Natural killer cell treated with Interleukin-12 subunit alpha and Interleukin-12 subunit beta and Interleukin-15 and Interleukin-18, amount 100 ng/mL, for 72 hours (primary cell): ENCODE measurements at regions not wholly inside any gene's neighbourhood (a gene's known extent, or its start where the extent isn't known, plus 50 kb on each side); places are given as distances from the start of the nearest gene placed in this dataset.

Experiments
- ATAC-seq, 2 donors: fragments of 150-1000 bp; cut with Tn5 transposase in 1 of 2; sonication (Bioruptor Pico), chemical (Tn5 transposase) in 1 of 2; 2 replicates each; pipeline ENCODE4 v1.10.0; 2021
- DNase-seq: peaks from one replicate; pipeline ENCODE4 v3.0.0; 2022; ENCODE audit warnings: low spot score
- H3K27ac Mint-ChIP-seq, 2 donors: 1 replicate in 1 of 2; 2 replicates in 1 of 2; pipeline ENCODE4 v1.8.0; 2022; ENCODE audit warnings: mixed read lengths in 2 of 2, mild to moderate bottlenecking in 1 of 2, moderate library complexity in 1 of 2
- H3K27me3 Mint-ChIP-seq, 2 donors: 1 replicate in 1 of 2; 2 replicates in 1 of 2; pipeline ENCODE4 v1.8.0; 2022; ENCODE audit warnings: mixed read lengths in 2 of 2
- H3K36me3 Mint-ChIP-seq: one replicate; pipeline ENCODE4 v1.8.0; 2022; ENCODE audit warnings: mixed read lengths
- H3K4me1 Mint-ChIP-seq, 2 donors: 1 replicate in 1 of 2; 2 replicates in 1 of 2; pipeline ENCODE4 v1.8.0; 2022; ENCODE audit warnings: low read depth in 2 of 2, mixed read lengths in 2 of 2, mild to moderate bottlenecking in 1 of 2
- H3K4me3 Mint-ChIP-seq: one replicate; pipeline ENCODE4 v1.8.0; 2022; ENCODE audit warnings: mixed read lengths
- H3K9me3 Mint-ChIP-seq: 2 replicates; pipeline ENCODE4 v1.8.0; 2022; ENCODE audit warnings: mixed read lengths

GRCh38 chr18:67301592-67301991 is 214.9 kb downstream of the DSEL start:
- ATAC-seq (no peak), DNase-seq (no peak)
- H3K27me3 Mint-ChIP-seq: no peaks in the 10 kb centered on the region
- H3K4me1 Mint-ChIP-seq: no peaks in the 10 kb centered on the region
- peak overlapping the region; percentile 21 for H3K4me3 Mint-ChIP-seq
- H3K9me3 Mint-ChIP-seq: peaks cover 3% of the 10 kb centered on the region
- H3K27ac Mint-ChIP-seq: no peak overlapping the region
- peaks cover 7% of the 10 kb centered on the region for H3K36me3 Mint-ChIP-seq

- ATAC-seq (no peak), DNase-seq (no peak)
- no peak overlapping the region for H3K27ac Mint-ChIP-seq
- H3K4me1 Mint-ChIP-seq: no peaks in the 10 kb centered on the region
- peaks cover 3% of the 10 kb centered on the region for H3K9me3 Mint-ChIP-seq
- H3K27me3 Mint-ChIP-seq: no peaks in the 10 kb centered on the region
- no peak overlapping the region for H3K4me3 Mint-ChIP-seq
- H3K36me3 Mint-ChIP-seq: peaks cover 7% of the 10 kb centered on the region
These were observed 216.0 kb downstream of the DSEL start for GRCh38 chr18:67300498-67300897.

GRCh38 chr18:67292814-67293213 is 223.7 kb downstream of the DSEL start:
- H3K4me1 Mint-ChIP-seq: no peaks in the 10 kb centered on the region
- H3K4me3 Mint-ChIP-seq: no peak overlapping the region
- no peaks in the 10 kb centered on the region for H3K27me3 Mint-ChIP-seq
- H3K27ac Mint-ChIP-seq: no peak overlapping the region
- ATAC-seq: no peak
- H3K9me3 Mint-ChIP-seq: peaks cover 9% of the 10 kb centered on the region
- no peak for DNase-seq
- no peaks in the 10 kb centered on the region for H3K36me3 Mint-ChIP-seq

- no peak for ATAC-seq
- Mint-ChIP-seq H3K27me3 (no peaks in the 10 kb centered on the region), H3K4me3 (no peak overlapping the region), H3K4me1 (no peaks in the 10 kb centered on the region), H3K9me3 (peaks cover 9% of the 10 kb centered on the region), H3K27ac (no peak overlapping the region), H3K36me3 (no peaks in the 10 kb centered on the region)
- DNase-seq: no peak
These were observed 226.1 kb downstream of the DSEL start for GRCh38 chr18:67290421-67290820.

GRCh38 chr18:67285583-67285982 is 230.9 kb downstream of the DSEL start:
- H3K36me3 Mint-ChIP-seq: no peaks in the 10 kb centered on the region
- H3K4me3 Mint-ChIP-seq: no peak overlapping the region
- no peak for ATAC-seq
- no peaks in the 10 kb centered on the region for H3K27me3 Mint-ChIP-seq
- no peak for DNase-seq
- peaks cover 3% of the 10 kb centered on the region for H3K9me3 Mint-ChIP-seq
- no peaks in the 10 kb centered on the region for H3K4me1 Mint-ChIP-seq
- no peak overlapping the region for H3K27ac Mint-ChIP-seq

- no peak overlapping the region for H3K4me3 Mint-ChIP-seq
- no peak for DNase-seq
- ATAC-seq: no peak
- H3K36me3 Mint-ChIP-seq: no peaks in the 10 kb centered on the region
- H3K9me3 Mint-ChIP-seq: peaks cover 3% of the 10 kb centered on the region
- no peaks in the 10 kb centered on the region for H3K4me1 Mint-ChIP-seq
- H3K27ac Mint-ChIP-seq: no peak overlapping the region
- H3K27me3 Mint-ChIP-seq: no peaks in the 10 kb centered on the region
These were observed 233.7 kb downstream of the DSEL start for GRCh38 chr18:67282796-67283195.

- no peaks in the 10 kb centered on the region for H3K36me3 Mint-ChIP-seq
- no peaks in the 10 kb centered on the region for H3K27me3 Mint-ChIP-seq
- H3K4me1 Mint-ChIP-seq: no peaks in the 10 kb centered on the region
- no peak overlapping the region for H3K4me3 Mint-ChIP-seq
- ATAC-seq (no peak), DNase-seq (no peak)
- H3K27ac Mint-ChIP-seq: no peak overlapping the region
- peaks cover 3% of the 10 kb centered on the region for H3K9me3 Mint-ChIP-seq
These were observed 234.8 kb downstream of the DSEL start for GRCh38 chr18:67281746-67282145.

- ATAC-seq (no peak), DNase-seq (no peak)
- Mint-ChIP-seq H3K4me1 (no peaks in the 10 kb centered on the region), H3K27ac (no peak overlapping the region), H3K36me3 (no peaks in the 10 kb centered on the region), H3K9me3 (peaks cover 3% of the 10 kb centered on the region), H3K4me3 (no peak overlapping the region), H3K27me3 (no peaks in the 10 kb centered on the region)
These were observed 235.9 kb downstream of the DSEL start for GRCh38 chr18:67280486-67281242.

GRCh38 chr18:67279988-67280387 is 236.5 kb downstream of the DSEL start:
- DNase-seq (no peak), ATAC-seq (no peak)
- Mint-ChIP-seq H3K27me3 (no peaks in the 10 kb centered on the region), H3K36me3 (no peaks in the 10 kb centered on the region), H3K9me3 (peaks cover 3% of the 10 kb centered on the region), H3K27ac (no peak overlapping the region), H3K4me3 (no peak overlapping the region), H3K4me1 (no peaks in the 10 kb centered on the region)

GRCh38 chr18:67278984-67279383 is 237.5 kb downstream of the DSEL start:
- Mint-ChIP-seq H3K36me3 (no peaks in the 10 kb centered on the region), H3K4me3 (no peak overlapping the region), H3K4me1 (no peaks in the 10 kb centered on the region), H3K27me3 (no peaks in the 10 kb centered on the region), H3K9me3 (peaks cover 3% of the 10 kb centered on the region), H3K27ac (no peak overlapping the region)
- ATAC-seq (no peak), DNase-seq (no peak)

- DNase-seq: no peak
- no peak for ATAC-seq
- Mint-ChIP-seq H3K27ac (no peak overlapping the region), H3K36me3 (peaks cover 4% of the 10 kb centered on the region), H3K4me3 (no peak overlapping the region), H3K9me3 (peaks cover 2% of the 10 kb centered on the region), H3K27me3 (no peaks in the 10 kb centered on the region), H3K4me1 (peaks cover 0 to 6% of the 10 kb centered on the region in 2 donors)
These were observed 239.9 kb downstream of the DSEL start for GRCh38 chr18:67276638-67277037.

GRCh38 chr18:67273288-67273687 is 243.2 kb downstream of the DSEL start:
- Mint-ChIP-seq H3K36me3 (peaks cover 4% of the 10 kb centered on the region), H3K27ac (no peak overlapping the region), H3K27me3 (peaks cover 0 to 3% of the 10 kb centered on the region in 2 donors), H3K4me3 (no peak overlapping the region), H3K4me1 (peaks cover 0 to 6% of the 10 kb centered on the region in 2 donors), H3K9me3 (peaks cover 6% of the 10 kb centered on the region)
- ATAC-seq: no peak
- DNase-seq: no peak

- ATAC-seq: no peak
- H3K27me3 Mint-ChIP-seq: peaks cover 0 to 6% of the 10 kb centered on the region in 2 donors
- H3K27ac Mint-ChIP-seq: no peak overlapping the region
- H3K9me3 Mint-ChIP-seq: peaks cover 10% of the 10 kb centered on the region
- peaks cover 10 to 19% of the 10 kb centered on the region in 2 donors for H3K4me1 Mint-ChIP-seq
- DNase-seq: no peak
- peaks cover 4% of the 10 kb centered on the region for H3K36me3 Mint-ChIP-seq
- no peak overlapping the region for H3K4me3 Mint-ChIP-seq
These were observed 247.3 kb downstream of the DSEL start for GRCh38 chr18:67269206-67269605.

- ATAC-seq: no peak
These were observed 248.0 kb downstream of the DSEL start for GRCh38 chr18:67268530-67268929.

More at GRCh38 chr18:67268530-67268929, 248.0 kb downstream of the DSEL start:
- Mint-ChIP-seq H3K27me3 (peaks cover 0 to 6% of the 10 kb centered on the region in 2 donors), H3K4me3 (no peak overlapping the region), H3K36me3 (peaks cover under 1% of the 10 kb centered on the region), H3K4me1 (peaks cover 10 to 15% of the 10 kb centered on the region in 2 donors), H3K9me3 (peaks cover 10% of the 10 kb centered on the region), H3K27ac (no peak overlapping the region)
- no peak for DNase-seq
